NOMO-1 treated with dmso at 0.1 percent for 144 hours (cell line): ENCODE measurements at regions not wholly inside any gene's neighbourhood (a gene's known extent, or its start where the extent isn't known, plus 50 kb on each side); places are given as distances from the start of the nearest gene placed in this dataset.

Experiments used
- DNase-seq: peaks from one replicate; lab custom pipeline; 2025; ENCODE audit not compliant: unreplicated experiment; lab: John Stamatoyannopoulos, UW

- no peak for DNase-seq
These were observed 51.0 kb upstream of the DSC1 start for GRCh38 chr18:31213641-31214040.

DNA sequence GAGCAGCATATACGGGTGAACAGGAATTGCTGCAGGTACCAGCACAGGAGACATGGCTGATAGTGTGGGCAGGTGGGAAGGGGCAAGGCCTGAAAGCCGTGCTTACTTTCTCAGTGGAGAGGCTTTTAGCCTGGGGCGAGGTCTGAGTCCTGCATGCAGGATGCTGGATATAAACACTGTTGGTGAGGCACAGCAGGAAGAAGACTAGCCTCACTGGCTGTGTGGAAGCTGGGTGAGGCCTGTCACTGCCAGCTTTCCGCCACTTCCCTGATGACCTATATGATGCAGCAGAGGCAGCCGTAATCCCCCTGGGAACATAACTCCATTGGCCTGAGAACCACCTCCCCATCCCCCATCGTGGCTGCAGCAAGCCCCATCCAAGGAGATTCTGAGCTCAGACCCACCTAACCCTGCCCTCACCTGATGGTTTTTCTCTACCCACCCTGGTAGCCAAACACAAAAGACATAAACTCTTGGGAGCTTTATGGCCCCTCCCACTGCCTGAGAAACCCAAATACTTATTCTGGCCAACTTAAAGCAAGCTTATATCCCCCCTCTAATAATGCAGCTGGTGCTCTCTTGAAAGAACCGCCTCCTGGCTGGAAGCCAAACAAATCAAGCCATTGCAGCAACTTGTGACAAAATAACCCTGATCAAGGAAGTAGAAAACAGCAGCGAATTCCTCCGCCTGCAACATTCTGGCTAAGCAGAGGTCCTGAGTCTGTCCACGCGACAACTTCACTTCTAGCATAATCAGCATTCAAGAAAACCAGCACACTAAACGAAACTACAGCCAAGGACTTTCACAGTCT lies 54.6 kb upstream of the DSC1 start:
- no peak for DNase-seq

GRCh38 chr18:31218671-31219383 lies 56.2 kb upstream of the DSC1 start:
- no peak for DNase-seq

GRCh38 chr18:31219395-31219794 lies 56.7 kb upstream of the DSC1 start:
- no peak for DNase-seq

DNA sequence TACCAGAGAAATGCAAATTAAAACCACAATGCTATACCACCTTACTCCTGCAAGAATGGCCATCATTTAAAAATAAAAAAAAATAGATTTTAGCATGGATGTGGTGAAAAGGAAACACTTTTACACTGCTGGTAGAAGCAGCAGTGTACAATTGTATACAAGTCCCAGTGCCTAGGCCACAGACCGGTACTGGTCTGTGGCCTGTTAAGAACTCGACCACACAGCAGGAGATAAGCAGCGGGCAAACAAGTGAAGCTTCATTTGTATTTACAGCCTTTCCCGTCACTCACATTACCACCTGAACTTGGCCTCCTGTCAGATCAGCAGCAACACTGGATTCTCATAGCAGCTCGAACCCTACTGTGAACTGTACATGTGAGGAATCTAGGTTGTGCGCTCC lies 60.7 kb upstream of the DSC1 start:
- DNase-seq = no peak

DNA sequence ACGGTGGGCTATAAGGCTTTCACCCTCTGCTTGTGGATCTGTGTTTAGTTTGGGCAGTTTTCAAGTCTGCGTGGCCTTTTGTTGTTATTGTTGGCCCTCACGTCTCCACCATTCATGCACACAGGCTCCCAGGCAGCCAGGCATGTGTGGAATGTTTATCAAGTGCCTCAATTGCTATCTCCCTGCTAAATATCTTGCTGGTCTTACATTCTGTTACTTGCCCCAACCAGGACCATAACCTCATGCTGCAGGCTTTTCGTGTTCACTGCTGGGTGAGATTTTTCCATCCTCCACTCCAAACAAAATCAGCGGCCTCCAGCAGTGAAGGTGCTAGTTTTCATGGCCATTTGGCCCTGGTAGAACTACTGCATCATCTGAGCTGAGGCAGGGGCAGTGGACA lies 63.0 kb upstream of the DSC1 start:
- DNase-seq = no peak

DNA sequence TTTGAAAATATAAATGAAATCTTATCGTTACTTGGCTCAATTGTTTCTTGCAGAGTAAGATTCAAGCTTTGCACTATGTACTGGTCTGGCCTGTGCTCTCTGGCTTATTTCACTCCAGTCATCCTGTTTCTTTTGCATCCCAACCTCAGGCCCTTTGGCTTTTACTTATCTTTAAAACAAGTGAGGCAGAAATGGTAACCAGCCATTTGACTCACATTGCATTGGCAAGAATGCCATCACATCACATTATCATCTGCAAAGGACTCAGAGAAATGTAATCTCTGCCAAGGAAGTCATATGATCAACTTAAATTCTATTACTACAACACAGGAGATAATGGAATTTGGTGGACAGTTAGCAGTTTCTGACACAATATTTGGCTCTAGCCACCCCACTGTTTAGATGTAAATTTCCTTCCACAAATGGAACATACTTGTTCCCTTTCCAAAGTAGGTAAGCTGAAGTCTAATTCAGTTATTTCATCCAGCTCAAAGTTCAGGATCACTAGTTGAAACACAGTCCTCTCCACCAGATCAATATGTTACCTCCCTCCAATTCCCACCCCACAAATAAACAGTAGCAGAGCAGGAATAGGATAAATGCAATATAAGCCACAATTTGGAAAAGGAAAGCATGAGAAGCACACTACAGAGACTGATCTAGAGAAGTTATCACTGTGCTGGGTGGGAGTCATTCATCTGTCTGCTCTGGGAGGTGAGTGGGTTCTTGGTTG lies 65.0 kb upstream of the DSC1 start:
- DNase-seq = no peak

DNA sequence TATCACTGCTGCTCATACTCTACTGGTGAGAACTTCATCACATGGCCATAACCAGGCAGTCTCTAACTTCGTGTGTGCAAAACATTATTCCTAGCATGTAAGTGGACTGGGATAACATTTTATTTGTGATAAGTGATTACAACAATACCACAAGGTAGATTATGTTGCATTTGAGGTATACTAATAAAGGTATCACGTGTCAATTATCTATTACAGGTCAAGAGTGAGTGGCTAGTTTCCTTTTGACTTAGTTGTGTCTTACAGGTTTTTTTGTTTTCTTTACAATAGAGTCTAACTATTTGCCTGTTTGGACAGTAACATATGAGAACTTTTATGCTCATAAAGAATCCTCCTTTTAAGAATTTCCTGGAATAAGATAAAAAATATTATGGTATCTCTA lies 67.2 kb upstream of the DSC1 start:
- DNase-seq = no peak

GRCh38 chr18:31230495-31230894 lies 67.8 kb upstream of the DSC1 start:
- no peak for DNase-seq

- DNase-seq = no peak
These were observed 69.4 kb upstream of the DSC1 start for GRCh38 chr18:31232013-31232412.

DNA sequence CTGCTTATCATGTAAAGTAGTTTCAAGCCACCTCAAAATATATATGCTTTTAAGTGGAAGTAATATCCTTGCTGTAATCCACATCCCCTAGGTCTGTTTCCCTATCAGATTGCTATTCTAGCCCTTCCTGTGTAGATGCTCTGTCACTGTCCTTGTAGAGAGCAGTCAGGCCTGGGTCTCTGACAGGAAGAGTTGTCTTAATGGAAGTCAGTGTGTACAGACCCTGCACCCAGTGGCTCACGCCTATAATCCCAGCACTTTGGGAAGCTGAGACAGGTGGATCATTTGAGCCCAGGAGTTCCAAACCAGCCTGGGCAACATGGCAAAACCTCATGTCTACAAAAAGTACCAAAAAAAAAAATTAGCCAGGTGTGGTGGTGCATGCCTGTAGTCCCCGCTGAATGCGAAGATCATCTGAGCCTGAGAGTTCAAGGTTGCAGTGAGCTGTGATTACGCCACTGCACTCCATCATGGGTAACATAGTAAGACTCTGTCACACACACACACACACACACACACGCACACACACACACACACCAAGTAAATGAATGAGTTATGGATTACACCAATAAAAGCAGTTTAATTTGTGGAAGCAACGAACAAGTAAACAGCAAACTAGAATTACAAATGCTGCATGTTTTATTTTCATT lies 70.2 kb upstream of the DSC1 start:
- no peak for DNase-seq

DNA sequence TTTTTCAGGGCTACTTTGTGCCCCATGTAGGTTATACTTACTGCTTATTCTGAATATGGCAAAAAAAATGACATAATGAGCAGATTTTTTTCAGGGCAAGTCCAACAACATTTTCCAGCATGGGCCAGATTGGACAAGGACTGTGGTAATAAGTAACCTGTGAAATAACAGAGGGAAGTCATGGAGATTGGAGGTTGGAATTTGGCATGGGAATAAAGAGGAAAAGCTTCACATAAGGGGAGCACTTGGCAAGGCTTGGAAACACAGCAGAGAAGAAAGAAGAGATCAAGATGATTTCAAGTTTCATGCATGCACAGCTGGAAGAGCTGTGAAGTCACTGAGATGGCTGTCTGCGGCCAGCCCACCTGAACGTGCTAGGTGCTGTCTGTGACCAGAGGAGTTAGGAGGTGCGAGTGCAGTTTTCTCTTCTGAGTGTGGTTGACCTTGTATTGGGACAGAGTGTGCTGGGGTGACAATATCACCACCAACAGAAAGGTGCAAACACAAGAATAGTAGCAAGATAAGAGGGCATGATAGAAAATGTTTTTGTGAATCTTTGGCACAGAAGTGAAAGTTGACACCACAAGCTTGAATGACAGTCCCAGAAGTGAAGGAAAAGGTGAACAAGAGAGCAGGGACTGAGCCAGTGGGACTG lies 71.1 kb upstream of the DSC1 start:
- DNase-seq = no peak

DNA sequence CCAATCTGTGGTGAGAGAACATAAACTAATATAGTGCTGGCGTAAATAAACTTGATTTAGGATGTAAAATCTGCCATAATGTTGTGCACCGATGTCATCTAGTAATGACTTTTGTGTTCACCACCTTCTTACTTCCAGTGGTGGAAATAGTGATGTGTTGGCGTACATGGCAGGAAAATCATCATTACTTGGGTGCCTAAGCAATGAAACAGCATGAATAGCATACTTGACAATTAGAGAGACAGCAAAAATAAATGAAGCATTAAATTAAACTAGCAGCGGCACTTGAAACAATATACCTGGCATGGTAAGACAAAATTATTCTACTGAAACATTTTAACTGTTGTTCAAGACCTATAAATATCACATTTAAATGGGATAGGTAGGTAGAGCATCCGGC lies 73.2 kb upstream of the DSC1 start:
- DNase-seq = no peak

GRCh38 chr18:31237142-31237541 lies 74.5 kb upstream of the DSC1 start:
- no peak for DNase-seq

- no peak for DNase-seq
These were observed 76.5 kb upstream of the DSG1 start for GRCh38 chr18:31241425-31241824.

GRCh38 chr18:31241900-31242409 lies 76.0 kb upstream of the DSG1 start:
- DNase-seq = no peak

DNA sequence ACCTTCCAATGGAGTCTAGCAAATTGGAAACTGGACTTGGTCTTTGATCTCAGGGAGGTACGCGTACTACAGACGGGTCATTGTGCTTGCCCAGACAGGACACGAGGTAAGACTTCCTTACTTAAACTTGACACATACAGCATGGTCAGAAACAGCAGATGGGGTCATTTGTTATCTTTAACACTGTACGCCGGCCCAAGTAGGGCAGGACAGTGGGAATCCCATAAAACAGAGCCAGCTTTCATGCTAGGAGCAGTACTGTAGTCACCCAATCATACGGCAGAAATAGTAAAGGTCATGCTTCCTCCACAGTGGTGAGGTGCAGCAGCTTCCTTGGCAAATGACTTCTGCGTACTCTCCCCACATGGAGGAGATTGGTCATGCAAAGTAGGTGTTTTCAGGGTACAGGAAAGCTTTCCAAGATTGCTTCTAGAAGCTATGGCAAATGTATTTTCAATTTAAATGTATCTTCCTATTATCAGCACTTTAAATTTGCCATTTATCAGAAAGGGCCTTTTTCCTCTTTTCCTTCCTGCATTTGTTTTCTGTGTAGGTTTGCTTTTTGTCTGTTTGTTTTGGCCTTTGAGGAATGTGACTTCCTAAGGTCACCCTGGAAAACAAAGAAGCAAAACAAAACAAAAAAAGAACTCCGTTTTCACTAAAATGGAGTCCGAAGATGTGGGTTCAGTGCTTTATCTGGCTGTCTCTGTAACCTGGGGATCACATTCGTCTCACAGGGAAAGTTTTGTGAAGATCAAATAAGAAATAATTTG lies 74.0 kb upstream of the DSG1 start:
- no peak for DNase-seq

- no peak for DNase-seq
These were observed 73.1 kb upstream of the DSG1 start for GRCh38 chr18:31244771-31245394.

DNA sequence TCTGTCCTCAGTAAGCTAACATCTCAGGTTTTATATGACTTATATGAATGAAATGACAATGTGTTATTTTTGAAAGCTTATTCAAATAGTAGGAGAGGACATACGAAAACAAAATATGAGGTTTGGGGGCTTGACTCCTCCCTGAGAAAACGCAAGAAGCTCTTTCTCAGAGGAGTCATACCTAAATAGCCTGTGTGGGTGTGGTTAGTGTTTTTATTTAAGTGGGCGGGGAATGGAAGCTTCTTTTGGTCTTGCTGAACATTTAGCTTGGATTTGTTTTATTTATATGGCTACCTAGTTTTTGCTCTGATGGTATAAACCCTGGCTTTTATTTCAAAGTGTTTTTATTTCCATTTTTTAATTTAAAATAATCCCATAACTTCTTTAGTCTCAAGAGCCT lies 72.1 kb upstream of the DSG1 start:
- no peak for DNase-seq

GRCh38 chr18:31246460-31246859 lies 71.5 kb upstream of the DSG1 start:
- DNase-seq = no peak
